Upper lobe of left lung (tissue), 4 donors: ENCODE measurements at regions not wholly inside any gene's neighbourhood (a gene's known extent, or its start where the extent isn't known, plus 50 kb on each side); places are given as distances from the start of the nearest gene placed in this dataset.

Experiments used
- CTCF ChIP-seq, 6 experiments: fragments of 450-650 bp in 4 of 6; fragments of 200-600 bp in 2 of 6; sonication (generic) in 2 of 6; IDR thresholded peaks; one replicate each; pipeline ENCODE4 v1.5.1; 2016 to 2019; ENCODE audit warnings: antibody characterized with exemption in 6 of 6
- POLR2A ChIP-seq, 4 donors: fragments of 450-650 bp; IDR thresholded peaks; one replicate each; pipeline ENCODE4 v1.5.1; 2016 to 2017; ENCODE audit warnings: antibody characterized with exemption in 4 of 4, mild to moderate bottlenecking in 2 of 4

DNA sequence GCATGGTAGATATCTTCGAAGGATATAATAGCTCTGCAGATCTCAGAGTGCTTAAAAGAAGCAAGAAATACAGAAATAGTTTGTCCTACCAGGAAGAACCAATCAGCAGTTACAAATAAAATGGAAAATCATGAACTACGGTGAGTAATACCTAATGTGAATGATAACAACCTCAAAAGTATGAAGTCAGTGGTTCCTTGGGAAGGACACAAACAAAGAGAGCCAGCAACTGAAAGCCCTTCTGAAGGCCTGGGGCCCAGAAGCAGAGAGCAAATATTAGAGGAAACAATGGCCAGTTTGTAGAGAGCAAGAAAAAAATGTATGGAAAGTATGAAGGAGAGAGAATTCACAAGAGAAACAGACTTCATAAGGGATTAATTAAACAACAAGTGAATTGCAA, 226.8 kb upstream of the CHST9 start:
- TF ChIP-seq CTCF (IDR thresholded peaks at IDR 0.05) (no peak), POLR2A (IDR thresholded peaks at IDR 0.05) (no peak)
